ENCODE measurements at regions not wholly inside any gene's neighbourhood (a gene's known extent, or its start where the extent isn't known, plus 50 kb on each side); places are given as distances from the start of the nearest gene placed in this dataset.

GRCh38 chr5:117461403-117461802 is 886.8 kb upstream of the SEMA6A start:
- Histone ChIP-seq H3K27ac (replicated peaks; ENCODE audit: low read length) (no peak overlapping the region), H4K91ac (ENCODE audit: low read depth, low read length, poor library complexity) (no peak overlapping the region), H3K27me3 (ENCODE audit: control insufficient read depth in 3 of 3, insufficient read depth in 3 of 3, low read depth in 1 of 3, low read length in 3 of 3) (no peaks in the 10 kb centered on the region), H3K4me1 (ENCODE audit: control insufficient read depth in 2 of 2, insufficient read depth in 1 of 2, low read depth in 1 of 2, low read length in 2 of 2) (no peaks in the 10 kb centered on the region), H3K14ac (ENCODE audit: low read length) (no peak overlapping the region), H3K4me2 (ENCODE audit: insufficient read depth, low read length, poor library complexity, severe bottlenecking) (no peak overlapping the region), H3K4ac (ENCODE audit: low read length) (no peak overlapping the region), H3K36me3 (replicated peaks in 1 of 2; ENCODE audit: control insufficient read depth in 2 of 2, insufficient read depth in 2 of 2, low read length in 2 of 2) (no peaks in the 10 kb centered on the region), H2AFZ (ENCODE audit: low read length) (no peak overlapping the region), H2BK120ac (ENCODE audit: low read depth, low read length) (no peak overlapping the region), H4K8ac (ENCODE audit: low read depth, low read length) (peak overlapping the region; percentile 43), H3K23ac (ENCODE audit: low read depth, low read length, poor library complexity) (no peak overlapping the region), H3K4me3 (ENCODE audit: low read length in 2 of 2) (no peak overlapping the region), H3K9ac (ENCODE audit: low read depth, low read length, poor library complexity) (no peak overlapping the region), H3K18ac (ENCODE audit: low read length) (no peak overlapping the region), H2BK12ac (ENCODE audit: low read length) (no peak overlapping the region), H3K9me3 (replicated peaks in 1 of 2; ENCODE audit: control insufficient read depth in 2 of 2, insufficient read depth in 1 of 2, low read depth in 1 of 2, low read length in 2 of 2) (no peaks in the 10 kb centered on the region), H2AK5ac (ENCODE audit: low read depth, low read length) (no peak overlapping the region), H3K79me1 (ENCODE audit: low read depth, low read length) (no peaks in the 10 kb centered on the region), H2BK5ac (ENCODE audit: low read length) (no peak overlapping the region), H2BK15ac (ENCODE audit: low read length) (no peak overlapping the region)
- DNase-seq (ENCODE audit: low spot score), result no peak
- no CpG with 5 or more reads among the region's 1 CpG for WGBS, 2 donors (ENCODE audit: extremely low coverage in 2 of 2, insufficient read length in 2 of 2, insufficient replicate concordance in 1 of 2)

GRCh38 chr5:117457656-117458055 is 883.0 kb upstream of the SEMA6A start:
- Histone ChIP-seq H3K9ac (ENCODE audit: low read depth, low read length, poor library complexity) (no peak overlapping the region), H3K9me3 (replicated peaks in 1 of 2; ENCODE audit: control insufficient read depth in 2 of 2, insufficient read depth in 1 of 2, low read depth in 1 of 2, low read length in 2 of 2) (no peaks in the 10 kb centered on the region), H3K4me1 (ENCODE audit: control insufficient read depth in 2 of 2, insufficient read depth in 1 of 2, low read depth in 1 of 2, low read length in 2 of 2) (no peaks in the 10 kb centered on the region), H4K91ac (ENCODE audit: low read depth, low read length, poor library complexity) (no peak overlapping the region), H3K23ac (ENCODE audit: low read depth, low read length, poor library complexity) (no peak overlapping the region), H3K79me1 (ENCODE audit: low read depth, low read length) (no peaks in the 10 kb centered on the region), H3K36me3 (replicated peaks in 1 of 2; ENCODE audit: control insufficient read depth in 2 of 2, insufficient read depth in 2 of 2, low read length in 2 of 2) (no peaks in the 10 kb centered on the region), H3K4me2 (ENCODE audit: insufficient read depth, low read length, poor library complexity, severe bottlenecking) (no peak overlapping the region), H2BK5ac (ENCODE audit: low read length) (no peak overlapping the region), H3K18ac (ENCODE audit: low read length) (no peak overlapping the region), H2BK120ac (ENCODE audit: low read depth, low read length) (no peak overlapping the region), H3K27ac (replicated peaks; ENCODE audit: low read length) (no peak overlapping the region), H3K14ac (ENCODE audit: low read length) (no peak overlapping the region), H4K8ac (ENCODE audit: low read depth, low read length) (no peak overlapping the region), H3K4ac (ENCODE audit: low read length) (no peak overlapping the region), H3K4me3 (ENCODE audit: low read length in 2 of 2) (no peak overlapping the region), H3K27me3 (ENCODE audit: control insufficient read depth in 3 of 3, insufficient read depth in 3 of 3, low read depth in 1 of 3, low read length in 3 of 3) (no peaks in the 10 kb centered on the region), H2AFZ (ENCODE audit: low read length) (no peak overlapping the region), H2AK5ac (ENCODE audit: low read depth, low read length) (no peak overlapping the region), H2BK15ac (ENCODE audit: low read length) (no peak overlapping the region), H2BK12ac (ENCODE audit: low read length) (no peak overlapping the region)
- DNase-seq (ENCODE audit: low spot score), result no peak
- no CpG with 5 or more reads among the region's 1 CpG for WGBS, 2 donors (ENCODE audit: extremely low coverage in 2 of 2, insufficient read length in 2 of 2, insufficient replicate concordance in 1 of 2)

GRCh38 chr5:117456866-117457470 is 882.3 kb upstream of the SEMA6A start:
- H2AK5ac ChIP-seq (ENCODE audit: low read depth, low read length), result no peak overlapping the region
- WGBS, 2 donors (ENCODE audit: extremely low coverage in 2 of 2, insufficient read length in 2 of 2, insufficient replicate concordance in 1 of 2), result no CpG with 5 or more reads among the region's 4 CpGs

GRCh38 chr5:117455236-117456233 is 880.9 kb upstream of the SEMA6A start:
- no CpG with 5 or more reads among the region's 21 CpGs for WGBS, 2 donors (ENCODE audit: extremely low coverage in 2 of 2, insufficient read length in 2 of 2, insufficient replicate concordance in 1 of 2)
- Histone ChIP-seq H2BK5ac (ENCODE audit: low read length) (no peak overlapping the region), H3K4me3 (ENCODE audit: low read length in 2 of 2) (peak overlapping the region in 1 of 2 donors; percentile 75), H3K27me3 (ENCODE audit: control insufficient read depth in 3 of 3, insufficient read depth in 3 of 3, low read depth in 1 of 3, low read length in 3 of 3) (no peaks in the 10 kb centered on the region), H2AK5ac (ENCODE audit: low read depth, low read length) (peak overlapping the region; percentile 29), H2BK12ac (ENCODE audit: low read length) (peak overlapping the region; percentile 76), H3K23ac (ENCODE audit: low read depth, low read length, poor library complexity) (no peak overlapping the region), H2BK15ac (ENCODE audit: low read length) (peak overlapping the region; percentile 60), H3K14ac (ENCODE audit: low read length) (peak overlapping the region; percentile 32), H2AFZ (ENCODE audit: low read length) (no peak overlapping the region), H4K8ac (ENCODE audit: low read depth, low read length) (no peak overlapping the region), H3K4ac (ENCODE audit: low read length) (peak overlapping the region; percentile 53), H3K4me2 (ENCODE audit: insufficient read depth, low read length, poor library complexity, severe bottlenecking) (peak overlapping the region; percentile 41), H3K9me3 (replicated peaks in 1 of 2; ENCODE audit: control insufficient read depth in 2 of 2, insufficient read depth in 1 of 2, low read depth in 1 of 2, low read length in 2 of 2) (no peaks in the 10 kb centered on the region), H3K9ac (ENCODE audit: low read depth, low read length, poor library complexity) (peak overlapping the region; percentile 22), H3K79me1 (ENCODE audit: low read depth, low read length) (no peaks in the 10 kb centered on the region), H3K27ac (replicated peaks; ENCODE audit: low read length) (no peak overlapping the region), H2BK120ac (ENCODE audit: low read depth, low read length) (no peak overlapping the region), H3K4me1 (ENCODE audit: control insufficient read depth in 2 of 2, insufficient read depth in 1 of 2, low read depth in 1 of 2, low read length in 2 of 2) (no peaks in the 10 kb centered on the region), H3K36me3 (replicated peaks in 1 of 2; ENCODE audit: control insufficient read depth in 2 of 2, insufficient read depth in 2 of 2, low read length in 2 of 2) (no peaks in the 10 kb centered on the region), H4K91ac (ENCODE audit: low read depth, low read length, poor library complexity) (no peak overlapping the region), H3K18ac (ENCODE audit: low read length) (peak overlapping the region; percentile 8)
- no peak for DNase-seq (ENCODE audit: low spot score)

More at GRCh38 chr5:117456866-117457470, 882.3 kb upstream of the SEMA6A start:
- no peaks in the 10 kb centered on the region for H3K4me1 ChIP-seq (ENCODE audit: control insufficient read depth in 2 of 2, insufficient read depth in 1 of 2, low read depth in 1 of 2, low read length in 2 of 2)
- H3K36me3 ChIP-seq (replicated peaks in 1 of 2; ENCODE audit: control insufficient read depth in 2 of 2, insufficient read depth in 2 of 2, low read length in 2 of 2), result no peaks in the 10 kb centered on the region
- H3K18ac ChIP-seq (ENCODE audit: low read length), result no peak overlapping the region
- no peak overlapping the region for H3K14ac ChIP-seq (ENCODE audit: low read length)
- no peak for DNase-seq (ENCODE audit: low spot score)
- no peak overlapping the region for H2BK15ac ChIP-seq (ENCODE audit: low read length)
- H3K4me3 ChIP-seq (ENCODE audit: low read length in 2 of 2), result no peak overlapping the region
- no peak overlapping the region for H2AFZ ChIP-seq (ENCODE audit: low read length)
- H3K79me1 ChIP-seq (ENCODE audit: low read depth, low read length), result no peaks in the 10 kb centered on the region
- H2BK5ac ChIP-seq (ENCODE audit: low read length), result no peak overlapping the region
- no peak overlapping the region for H3K27ac ChIP-seq (replicated peaks; ENCODE audit: low read length)
- H3K4ac ChIP-seq (ENCODE audit: low read length), result no peak overlapping the region
- H2BK120ac ChIP-seq (ENCODE audit: low read depth, low read length), result no peak overlapping the region
- H3K9me3 ChIP-seq (replicated peaks in 1 of 2; ENCODE audit: control insufficient read depth in 2 of 2, insufficient read depth in 1 of 2, low read depth in 1 of 2, low read length in 2 of 2), result no peaks in the 10 kb centered on the region
- no peak overlapping the region for H4K8ac ChIP-seq (ENCODE audit: low read depth, low read length)
- H3K9ac ChIP-seq (ENCODE audit: low read depth, low read length, poor library complexity), result no peak overlapping the region
- H4K91ac ChIP-seq (ENCODE audit: low read depth, low read length, poor library complexity), result no peak overlapping the region
- no peak overlapping the region for H3K4me2 ChIP-seq (ENCODE audit: insufficient read depth, low read length, poor library complexity, severe bottlenecking)
- H2BK12ac ChIP-seq (ENCODE audit: low read length), result no peak overlapping the region
- no peak overlapping the region for H3K23ac ChIP-seq (ENCODE audit: low read depth, low read length, poor library complexity)
- no peaks in the 10 kb centered on the region for H3K27me3 ChIP-seq (ENCODE audit: control insufficient read depth in 3 of 3, insufficient read depth in 3 of 3, low read depth in 1 of 3, low read length in 3 of 3)

All from neuronal stem cell (in vitro differentiated cells).